ENCODE measurements at regions not wholly inside any gene's neighbourhood (a gene's known extent, or its start where the extent isn't known, plus 50 kb on each side); places are given as distances from the start of the nearest gene placed in this dataset.

DNA sequence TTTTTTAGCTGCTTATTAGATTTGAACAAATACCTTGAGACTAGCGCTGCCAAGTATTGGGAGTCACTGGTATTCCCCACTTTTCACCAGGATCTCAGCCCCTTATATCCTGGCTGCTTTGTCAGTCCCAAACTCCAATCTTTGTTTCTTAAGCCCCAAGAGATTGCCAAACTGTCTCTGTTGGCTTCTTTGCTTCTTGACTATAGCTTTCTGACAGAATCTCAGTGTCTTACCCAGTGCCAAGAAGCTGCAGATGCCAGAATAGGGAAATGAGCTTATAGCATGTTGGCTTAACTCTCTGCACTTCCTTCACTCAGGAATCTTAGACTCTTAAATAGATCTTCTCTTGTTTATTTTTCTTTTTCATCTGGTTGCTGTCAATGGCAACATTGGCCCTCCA, 297.5 kb upstream of the DCAF8L1 start:
- TF ChIP-seq, protein P1, sequence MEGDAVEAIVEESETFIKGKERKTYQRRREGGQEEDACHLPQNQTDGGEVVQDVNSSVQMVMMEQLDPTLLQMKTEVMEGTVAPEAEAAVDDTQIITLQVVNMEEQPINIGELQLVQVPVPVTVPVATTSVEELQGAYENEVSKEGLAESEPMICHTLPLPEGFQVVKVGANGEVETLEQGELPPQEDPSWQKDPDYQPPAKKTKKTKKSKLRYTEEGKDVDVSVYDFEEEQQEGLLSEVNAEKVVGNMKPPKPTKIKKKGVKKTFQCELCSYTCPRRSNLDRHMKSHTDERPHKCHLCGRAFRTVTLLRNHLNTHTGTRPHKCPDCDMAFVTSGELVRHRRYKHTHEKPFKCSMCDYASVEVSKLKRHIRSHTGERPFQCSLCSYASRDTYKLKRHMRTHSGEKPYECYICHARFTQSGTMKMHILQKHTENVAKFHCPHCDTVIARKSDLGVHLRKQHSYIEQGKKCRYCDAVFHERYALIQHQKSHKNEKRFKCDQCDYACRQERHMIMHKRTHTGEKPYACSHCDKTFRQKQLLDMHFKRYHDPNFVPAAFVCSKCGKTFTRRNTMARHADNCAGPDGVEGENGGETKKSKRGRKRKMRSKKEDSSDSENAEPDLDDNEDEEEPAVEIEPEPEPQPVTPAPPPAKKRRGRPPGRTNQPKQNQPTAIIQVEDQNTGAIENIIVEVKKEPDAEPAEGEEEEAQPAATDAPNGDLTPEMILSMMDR (IDR thresholded peaks at IDR 0.05), result no peak
- no peak for TF ChIP-seq POLR2AphosphoS5 (IDR thresholded peaks at IDR 0.05; ENCODE audit: low read depth, low read length)
- TF ChIP-seq TCF7L2 (IDR thresholded peaks at IDR 0.05; ENCODE audit: low read depth, low read length), result no peak

All from Panc1 (cell line).